Keratinocyte (primary cell): ENCODE measurements at regions not wholly inside any gene's neighbourhood (a gene's known extent, or its start where the extent isn't known, plus 50 kb on each side); places are given as distances from the start of the nearest gene placed in this dataset.

Experiments
- DNase-seq: peaks from one replicate; pipeline ENCODE4 v3.0.0-alpha.2; 2011; ENCODE audit warnings: low read depth, missing footprints, low spot score
- FAIRE-seq: peaks from 2 replicates; lab custom pipeline; 2011; peaks lifted over from hg19 to GRCh38; lab: Jason Lieb, UNC
- H2AFZ ChIP-seq: 2 replicates; pipeline ENCODE4 v1.6.0; 2012; ENCODE audit warnings: low read length, control low read depth, inconsistent platforms; ENCODE audit not compliant: control insufficient read depth
- H3K27ac ChIP-seq: 2 replicates; pipeline ENCODE4 v1.5.1; 2011; ENCODE audit warnings: low read length; ENCODE audit not compliant: control insufficient read depth, insufficient read depth
- H3K27me3 ChIP-seq: 3 replicates; pipeline ENCODE4 v1.6.0; 2011; ENCODE audit warnings: low read length; ENCODE audit not compliant: control insufficient read depth, insufficient read depth; ENCODE audit errors: extremely low read depth
- H3K36me3 ChIP-seq, 2 experiments: 2 replicates in 1 of 2; 3 replicates in 1 of 2; pipeline ENCODE4 v1.5.1; 2011; ENCODE audit warnings: low read length in 2 of 2, mild to moderate bottlenecking in 1 of 2; ENCODE audit not compliant: control insufficient read depth in 2 of 2, insufficient read depth in 2 of 2; ENCODE audit errors: extremely low read depth in 1 of 2
- H3K4me1 ChIP-seq: 3 replicates; pipeline ENCODE4 v1.5.1; 2011; ENCODE audit warnings: low read length; ENCODE audit not compliant: control insufficient read depth, insufficient read depth; ENCODE audit errors: extremely low read depth
- H3K4me2 ChIP-seq: 3 replicates; pipeline ENCODE4 v1.6.0; 2011; ENCODE audit warnings: low read depth, low read length; ENCODE audit not compliant: control insufficient read depth, insufficient read depth; ENCODE audit errors: extremely low read depth
- H3K4me3 ChIP-seq, 3 experiments: fragments of 200-600 bp in 1 of 3; sonication (generic) in 1 of 3; 2 replicates in 2 of 3; 3 replicates in 1 of 3; pipeline ENCODE4 v1.5.1; 2011 to 2016; ENCODE audit warnings: low read length in 3 of 3, mild to moderate bottlenecking in 3 of 3, control low read depth in 2 of 3, inconsistent platforms in 1 of 3, low read depth in 1 of 3, mixed read lengths in 1 of 3, mixed run types in 1 of 3, moderate library complexity in 1 of 3; ENCODE audit not compliant: control insufficient read depth in 2 of 3, insufficient read depth in 2 of 3; ENCODE audit errors: extremely low read depth in 1 of 3
- H3K79me2 ChIP-seq: 2 replicates; pipeline ENCODE4 v1.6.0; 2012; ENCODE audit warnings: low read length; ENCODE audit not compliant: control insufficient read depth, insufficient read depth
- H3K9ac ChIP-seq: 3 replicates; pipeline ENCODE4 v1.6.0; 2011; ENCODE audit warnings: low read length; ENCODE audit not compliant: control insufficient read depth, insufficient read depth; ENCODE audit errors: extremely low read depth
- H3K9me1 ChIP-seq: 3 replicates; pipeline ENCODE4 v1.6.0; 2011; ENCODE audit warnings: low read length; ENCODE audit not compliant: control insufficient read depth, insufficient read depth; ENCODE audit errors: extremely low read depth
- H3K9me3 ChIP-seq: 2 replicates; pipeline ENCODE4 v1.5.1; 2012; ENCODE audit warnings: low read depth, low read length; ENCODE audit not compliant: control insufficient read depth
- H4K20me1 ChIP-seq: 3 replicates; pipeline ENCODE4 v1.6.0; 2011; ENCODE audit warnings: low read length; ENCODE audit not compliant: control insufficient read depth, insufficient read depth; ENCODE audit errors: extremely low read depth
- EZH2 ChIP-seq: IDR thresholded peaks from one replicate; pipeline ENCODE4 v1.6.1; 2012; ENCODE audit warnings: inconsistent platforms, mild to moderate bottlenecking, low read length, moderate library complexity
- dilution Hi-C: fragments of 300-500 bp; cut with MboI; formaldehyde crosslinking; loops from one replicate; pipeline ENCODE4 v1.7.0; 2020; ENCODE audit warnings: low sequenced_read_pairs; ENCODE audit not compliant: extremely low pct_ligation_motif_present
- TF ChIP-seq, protein P1 (sequence below), 3 experiments: IDR thresholded peaks in 1 of 3; conservative IDR thresholded peaks in 1 of 3; optimal IDR thresholded peaks in 1 of 3; 2 replicates in 2 of 3; 3 replicates in 1 of 3; pipeline versions ENCODE3 to v1.5.1; 2011; ENCODE audit warnings: low read length in 3 of 3, mild to moderate bottlenecking in 3 of 3, moderate library complexity in 2 of 3, control low read depth in 1 of 3, inconsistent platforms in 1 of 3; ENCODE audit not compliant: insufficient read depth in 2 of 3; ENCODE audit errors: extremely low read depth in 1 of 3

DNA sequence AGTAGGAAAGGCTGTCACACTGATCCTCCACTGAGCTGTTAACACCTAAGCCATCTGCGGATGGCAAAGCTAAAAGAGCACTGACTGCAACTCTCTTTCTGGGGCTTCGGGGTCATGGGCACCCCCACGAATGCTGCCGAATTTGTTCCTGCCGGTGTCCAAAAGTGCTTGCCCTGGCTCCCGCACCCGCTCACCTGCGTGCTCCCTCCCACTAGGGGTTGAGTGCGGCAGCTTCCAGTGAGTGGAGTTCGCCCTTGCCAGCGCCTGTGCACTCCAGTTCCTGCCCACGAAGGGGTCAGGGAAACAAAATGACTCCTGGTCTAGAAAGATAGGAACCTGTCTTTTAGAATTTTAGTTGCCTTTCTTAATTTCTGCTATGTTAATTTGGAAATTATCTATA lies 78.7 kb downstream of the IFI44 start:
- Histone ChIP-seq H3K9ac (no peak overlapping the region), H3K4me2 (no peak overlapping the region), H3K9me3 (no peaks in the 10 kb centered on the region), H2AFZ (no peak overlapping the region), H3K36me3 (no peaks in the 10 kb centered on the region), H3K4me3 (no peak overlapping the region), H3K27me3 (no peaks in the 10 kb centered on the region), H4K20me1 (no peaks in the 10 kb centered on the region), H3K4me1 (no peaks in the 10 kb centered on the region), H3K27ac (no peak overlapping the region), H3K9me1 (no peaks in the 10 kb centered on the region), H3K79me2 (no peaks in the 10 kb centered on the region)
- DNase-seq (no peak), FAIRE-seq (no peak)
- dilution Hi-C loops: no loop called here
- no peak for TF ChIP-seq EZH2
- TF ChIP-seq, protein P1, sequence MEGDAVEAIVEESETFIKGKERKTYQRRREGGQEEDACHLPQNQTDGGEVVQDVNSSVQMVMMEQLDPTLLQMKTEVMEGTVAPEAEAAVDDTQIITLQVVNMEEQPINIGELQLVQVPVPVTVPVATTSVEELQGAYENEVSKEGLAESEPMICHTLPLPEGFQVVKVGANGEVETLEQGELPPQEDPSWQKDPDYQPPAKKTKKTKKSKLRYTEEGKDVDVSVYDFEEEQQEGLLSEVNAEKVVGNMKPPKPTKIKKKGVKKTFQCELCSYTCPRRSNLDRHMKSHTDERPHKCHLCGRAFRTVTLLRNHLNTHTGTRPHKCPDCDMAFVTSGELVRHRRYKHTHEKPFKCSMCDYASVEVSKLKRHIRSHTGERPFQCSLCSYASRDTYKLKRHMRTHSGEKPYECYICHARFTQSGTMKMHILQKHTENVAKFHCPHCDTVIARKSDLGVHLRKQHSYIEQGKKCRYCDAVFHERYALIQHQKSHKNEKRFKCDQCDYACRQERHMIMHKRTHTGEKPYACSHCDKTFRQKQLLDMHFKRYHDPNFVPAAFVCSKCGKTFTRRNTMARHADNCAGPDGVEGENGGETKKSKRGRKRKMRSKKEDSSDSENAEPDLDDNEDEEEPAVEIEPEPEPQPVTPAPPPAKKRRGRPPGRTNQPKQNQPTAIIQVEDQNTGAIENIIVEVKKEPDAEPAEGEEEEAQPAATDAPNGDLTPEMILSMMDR (optimal IDR thresholded peaks at IDR 0.05 in 1 of 3, IDR thresholded peaks at IDR 0.05 in 1 of 3, conservative IDR thresholded peaks at IDR 0.05 in 1 of 3; ENCODE audit: extremely low read depth in 1 of 3, insufficient read depth in 2 of 3, low read length in 3 of 3): no peak

- FAIRE-seq: no peak
- H4K20me1 ChIP-seq: no peaks in the 10 kb centered on the region
- DNase-seq: no peak
- dilution Hi-C loops: no loop called here
- H3K79me2 ChIP-seq: no peaks in the 10 kb centered on the region
- H3K9ac ChIP-seq: no peak overlapping the region
- H3K36me3 ChIP-seq: no peaks in the 10 kb centered on the region
- H3K9me1 ChIP-seq: no peaks in the 10 kb centered on the region
- H3K27me3 ChIP-seq: no peaks in the 10 kb centered on the region
- no peaks in the 10 kb centered on the region for H3K4me1 ChIP-seq
- TF ChIP-seq EZH2: no peak
- TF ChIP-seq, protein P1 (optimal IDR thresholded peaks at IDR 0.05 in 1 of 3, IDR thresholded peaks at IDR 0.05 in 1 of 3, conservative IDR thresholded peaks at IDR 0.05 in 1 of 3; ENCODE audit: extremely low read depth in 1 of 3, insufficient read depth in 2 of 3, low read length in 3 of 3): no peak
- H3K4me3 ChIP-seq: no peak overlapping the region
- H3K27ac ChIP-seq: no peak overlapping the region
- H2AFZ ChIP-seq: no peak overlapping the region
- no peaks in the 10 kb centered on the region for H3K9me3 ChIP-seq
- no peak overlapping the region for H3K4me2 ChIP-seq
Measured at GRCh38 chr1:78730054-78730453, 80.4 kb downstream of the IFI44 start.
